SK-N-SH (cell line): ENCODE measurements at regions not wholly inside any gene's neighbourhood (a gene's known extent, or its start where the extent isn't known, plus 50 kb on each side); places are given as distances from the start of the nearest gene placed in this dataset.

Experiments used
- CTCF ChIA-PET: fragments of 300-600, 350-600 bp; formaldehyde crosslinking; extraction: SDS; loops from one replicate; lab custom pipeline; 2021; lab: Yijun Ruan, JAX
- POLR2A ChIA-PET: fragments of 350-600 bp; sonication (Branson Sonifier 250); formaldehyde crosslinking; extraction: SDS; loops from one replicate; lab custom pipeline; 2020; ENCODE audit warnings: antibody characterized with exemption, inconsistent platforms; lab: Yijun Ruan, JAX
- DNase-seq: peaks from one replicate; pipeline ENCODE4 v3.0.0; 2012
- H2AFZ ChIP-seq: fragments of 200-600 bp; sonication (generic); 2 replicates; pipeline ENCODE4 v1.8.1; 2016; ENCODE audit warnings: antibody characterized with exemption, mild to moderate bottlenecking, low read depth
- H3F3A ChIP-seq: fragments of 200-600 bp; sonication (generic); replicated peaks from 2 replicates; pipeline ENCODE3; 2016; ENCODE audit warnings: antibody characterized with exemption, mild to moderate bottlenecking; ENCODE audit not compliant: insufficient read depth
- H3K27ac ChIP-seq, 2 experiments: fragments of 200-500 bp in 1 of 2; fragments of 200-600 bp in 1 of 2; sonication (Bioruptor generic) in 1 of 2; sonication (generic), shearing (Covaris generic) in 1 of 2; 2 replicates each; pipeline versions ENCODE4 v1.5.1 to v1.6.1; 2014 to 2016; ENCODE audit warnings: low read depth in 2 of 2, inconsistent platforms in 1 of 2, low read length in 1 of 2, mild to moderate bottlenecking in 1 of 2, mixed read lengths in 1 of 2
- H3K27me3 ChIP-seq: fragments of 200-600 bp; sonication (generic), shearing (Covaris generic); 2 replicates; pipeline ENCODE4 v1.6.1; 2016; ENCODE audit warnings: mixed run types; ENCODE audit not compliant: insufficient read depth
- H3K36me3 ChIP-seq, 2 experiments: fragments of 200-500 bp in 1 of 2; fragments of 200-600 bp in 1 of 2; sonication (Bioruptor generic) in 1 of 2; sonication (generic) in 1 of 2; replicated peaks in 1 of 2; 2 replicates each; pipeline versions ENCODE3 to v1.5.1; 2014 to 2016; ENCODE audit warnings: low read length in 1 of 2, mild to moderate bottlenecking in 1 of 2; ENCODE audit not compliant: insufficient read depth in 2 of 2, control insufficient read depth in 1 of 2
- H3K4me1 ChIP-seq, 2 experiments: fragments of 200-500 bp in 1 of 2; fragments of 200-600 bp in 1 of 2; sonication (Bioruptor generic) in 1 of 2; sonication (generic), shearing (Covaris generic) in 1 of 2; 2 replicates each; pipeline versions ENCODE4 v1.5.1 to v1.6.1; 2014 to 2016; ENCODE audit warnings: low read depth in 1 of 2, low read length in 1 of 2, mixed run types in 1 of 2; ENCODE audit not compliant: insufficient read depth in 2 of 2, control insufficient read depth in 1 of 2
- H3K4me2 ChIP-seq: fragments of 200-600 bp; sonication (generic), shearing (Covaris generic); 2 replicates; pipeline ENCODE4 v1.6.1; 2017; ENCODE audit warnings: mixed run types
- H3K4me3 ChIP-seq, 2 experiments: fragments of 200-500 bp in 1 of 2; fragments of 200-600 bp in 1 of 2; sonication (Bioruptor generic) in 1 of 2; sonication (generic), shearing (Covaris generic) in 1 of 2; 2 replicates each; pipeline versions ENCODE4 v1.5.1 to v1.8.1; 2014 to 2016; ENCODE audit warnings: low read depth in 2 of 2, inconsistent platforms in 1 of 2, low read length in 1 of 2, mild to moderate bottlenecking in 1 of 2, mixed read lengths in 1 of 2, moderate library complexity in 1 of 2
- H3K79me2 ChIP-seq: fragments of 200-600 bp; sonication (generic); 2 replicates; pipeline ENCODE4 v1.8.1; 2017; ENCODE audit warnings: mild to moderate bottlenecking; ENCODE audit not compliant: insufficient read depth
- H3K9ac ChIP-seq: fragments of 200-600 bp; sonication (generic); 2 replicates; pipeline ENCODE4 v1.6.1; 2017; ENCODE audit warnings: mixed run types
- H3K9me2 ChIP-seq: fragments of 200-600 bp; sonication (generic); 2 replicates; pipeline ENCODE4 v1.6.1; 2017; ENCODE audit warnings: mixed run types
- H3K9me3 ChIP-seq: fragments of 200-600 bp; sonication (generic); 2 replicates; pipeline ENCODE4 v1.6.1; 2017; ENCODE audit warnings: mixed run types, mild to moderate bottlenecking, moderate library complexity
- H4K20me1 ChIP-seq: fragments of 200-600 bp; sonication (generic); 2 replicates; pipeline ENCODE4 v1.6.1; 2017; ENCODE audit warnings: mild to moderate bottlenecking, mixed run types; ENCODE audit not compliant: insufficient read depth
- EZH2phosphoT487 ChIP-seq: fragments of 200-600 bp; sonication (generic); IDR thresholded peaks from 2 replicates; pipeline ENCODE4 v1.6.1; 2017; ENCODE audit warnings: low read depth, mixed run types, mild to moderate bottlenecking, antibody characterized with exemption, moderate library complexity, borderline replicate concordance
- FOXJ3 ChIP-seq: sonication (generic); formaldehyde crosslinking; IDR thresholded peaks from 2 replicates; pipeline ENCODE4 v1.5.1; 2020; ENCODE audit warnings: mild to moderate bottlenecking, missing genetic modification reagents
- GABPA ChIP-seq: IDR thresholded peaks from 2 replicates; pipeline ENCODE4 v1.4.0; 2012; ENCODE audit warnings: low read depth, mild to moderate bottlenecking
- GATA2 ChIP-seq: sonication (generic); formaldehyde crosslinking; IDR thresholded peaks from 2 replicates; pipeline ENCODE4 v1.5.0; 2020; ENCODE audit warnings: mild to moderate bottlenecking, missing genetic modification reagents
- MEF2A ChIP-seq: IDR thresholded peaks from 2 replicates; pipeline ENCODE4 v1.4.0; 2012; ENCODE audit warnings: low read depth, borderline replicate concordance
- MXI1 ChIP-seq: IDR thresholded peaks from 2 replicates; pipeline ENCODE4 v1.6.1; 2012; ENCODE audit warnings: mild to moderate bottlenecking, low read depth, low read length, improper control_type of control experiment
- PBX3 ChIP-seq: IDR thresholded peaks from 2 replicates; pipeline ENCODE4; 2012
- POLR2AphosphoS5 ChIP-seq: IDR thresholded peaks from 2 replicates; pipeline ENCODE4 v1.6.1; 2012; ENCODE audit warnings: low read depth, low read length
- RAD21 ChIP-seq: IDR thresholded peaks from 2 replicates; pipeline ENCODE4 v1.6.1; 2012; ENCODE audit warnings: mild to moderate bottlenecking, low read length
- RCOR1 ChIP-seq: fragments of 150-350 bp; IDR thresholded peaks from 2 replicates; pipeline ENCODE4 v1.6.1; 2017; ENCODE audit warnings: antibody characterized with exemption, low read length
- RFX5 ChIP-seq: IDR thresholded peaks from 2 replicates; pipeline ENCODE4 v1.6.1; 2012; ENCODE audit warnings: mild to moderate bottlenecking, improper control_type of control experiment, low read length
- TAF1 ChIP-seq: IDR thresholded peaks from 2 replicates; pipeline ENCODE4 v1.6.1; 2012; ENCODE audit warnings: low read depth, mild to moderate bottlenecking, low read length, moderate library complexity, borderline replicate concordance
- YY1 ChIP-seq: IDR thresholded peaks from 2 replicates; pipeline ENCODE4 v1.4.0; 2012; ENCODE audit warnings: low read depth, mild to moderate bottlenecking
- WGBS: methylation state at CpG from one replicate; pipeline ENCODE4 v1.1.6; 2017; ENCODE audit warnings: low lambda C conversion rate; 5-methylcytosine and 5-hydroxymethylcytosine counted together
- TF ChIP-seq, protein P1 (sequence below): IDR thresholded peaks from 2 replicates; pipeline ENCODE4 v1.4.0; 2012; ENCODE audit warnings: low read depth, borderline replicate concordance
- TF ChIP-seq, protein P2 (sequence below): IDR thresholded peaks from 2 replicates; pipeline ENCODE4 v1.6.1; 2012; ENCODE audit warnings: mild to moderate bottlenecking, low read depth, low read length, moderate library complexity
- TF ChIP-seq, protein P3 (sequence below): fragments of 150-350 bp; IDR thresholded peaks from 2 replicates; pipeline ENCODE4 v1.6.1; 2017; ENCODE audit warnings: antibody characterized with exemption, low read length, low read depth, borderline replicate concordance
- TF ChIP-seq, protein P4 (sequence below): IDR thresholded peaks from 2 replicates; pipeline ENCODE4 v1.4.0; 2012; ENCODE audit warnings: low read depth, borderline replicate concordance

- H2AFZ ChIP-seq = no peak overlapping the region
- no peaks in the 10 kb centered on the region for H3K27me3 ChIP-seq
- no peaks in the 10 kb centered on the region for H4K20me1 ChIP-seq
- no peak overlapping the region for H3K9ac ChIP-seq
- TF ChIP-seq, protein P1, sequence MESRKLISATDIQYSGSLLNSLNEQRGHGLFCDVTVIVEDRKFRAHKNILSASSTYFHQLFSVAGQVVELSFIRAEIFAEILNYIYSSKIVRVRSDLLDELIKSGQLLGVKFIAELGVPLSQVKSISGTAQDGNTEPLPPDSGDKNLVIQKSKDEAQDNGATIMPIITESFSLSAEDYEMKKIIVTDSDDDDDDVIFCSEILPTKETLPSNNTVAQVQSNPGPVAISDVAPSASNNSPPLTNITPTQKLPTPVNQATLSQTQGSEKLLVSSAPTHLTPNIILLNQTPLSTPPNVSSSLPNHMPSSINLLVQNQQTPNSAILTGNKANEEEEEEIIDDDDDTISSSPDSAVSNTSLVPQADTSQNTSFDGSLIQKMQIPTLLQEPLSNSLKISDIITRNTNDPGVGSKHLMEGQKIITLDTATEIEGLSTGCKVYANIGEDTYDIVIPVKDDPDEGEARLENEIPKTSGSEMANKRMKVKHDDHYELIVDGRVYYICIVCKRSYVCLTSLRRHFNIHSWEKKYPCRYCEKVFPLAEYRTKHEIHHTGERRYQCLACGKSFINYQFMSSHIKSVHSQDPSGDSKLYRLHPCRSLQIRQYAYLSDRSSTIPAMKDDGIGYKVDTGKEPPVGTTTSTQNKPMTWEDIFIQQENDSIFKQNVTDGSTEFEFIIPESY = no peak
- TF ChIP-seq, protein P2, sequence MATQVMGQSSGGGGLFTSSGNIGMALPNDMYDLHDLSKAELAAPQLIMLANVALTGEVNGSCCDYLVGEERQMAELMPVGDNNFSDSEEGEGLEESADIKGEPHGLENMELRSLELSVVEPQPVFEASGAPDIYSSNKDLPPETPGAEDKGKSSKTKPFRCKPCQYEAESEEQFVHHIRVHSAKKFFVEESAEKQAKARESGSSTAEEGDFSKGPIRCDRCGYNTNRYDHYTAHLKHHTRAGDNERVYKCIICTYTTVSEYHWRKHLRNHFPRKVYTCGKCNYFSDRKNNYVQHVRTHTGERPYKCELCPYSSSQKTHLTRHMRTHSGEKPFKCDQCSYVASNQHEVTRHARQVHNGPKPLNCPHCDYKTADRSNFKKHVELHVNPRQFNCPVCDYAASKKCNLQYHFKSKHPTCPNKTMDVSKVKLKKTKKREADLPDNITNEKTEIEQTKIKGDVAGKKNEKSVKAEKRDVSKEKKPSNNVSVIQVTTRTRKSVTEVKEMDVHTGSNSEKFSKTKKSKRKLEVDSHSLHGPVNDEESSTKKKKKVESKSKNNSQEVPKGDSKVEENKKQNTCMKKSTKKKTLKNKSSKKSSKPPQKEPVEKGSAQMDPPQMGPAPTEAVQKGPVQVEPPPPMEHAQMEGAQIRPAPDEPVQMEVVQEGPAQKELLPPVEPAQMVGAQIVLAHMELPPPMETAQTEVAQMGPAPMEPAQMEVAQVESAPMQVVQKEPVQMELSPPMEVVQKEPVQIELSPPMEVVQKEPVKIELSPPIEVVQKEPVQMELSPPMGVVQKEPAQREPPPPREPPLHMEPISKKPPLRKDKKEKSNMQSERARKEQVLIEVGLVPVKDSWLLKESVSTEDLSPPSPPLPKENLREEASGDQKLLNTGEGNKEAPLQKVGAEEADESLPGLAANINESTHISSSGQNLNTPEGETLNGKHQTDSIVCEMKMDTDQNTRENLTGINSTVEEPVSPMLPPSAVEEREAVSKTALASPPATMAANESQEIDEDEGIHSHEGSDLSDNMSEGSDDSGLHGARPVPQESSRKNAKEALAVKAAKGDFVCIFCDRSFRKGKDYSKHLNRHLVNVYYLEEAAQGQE = no peak
- TF ChIP-seq EZH2phosphoT487 = no peak
- TF ChIP-seq, protein P3, sequence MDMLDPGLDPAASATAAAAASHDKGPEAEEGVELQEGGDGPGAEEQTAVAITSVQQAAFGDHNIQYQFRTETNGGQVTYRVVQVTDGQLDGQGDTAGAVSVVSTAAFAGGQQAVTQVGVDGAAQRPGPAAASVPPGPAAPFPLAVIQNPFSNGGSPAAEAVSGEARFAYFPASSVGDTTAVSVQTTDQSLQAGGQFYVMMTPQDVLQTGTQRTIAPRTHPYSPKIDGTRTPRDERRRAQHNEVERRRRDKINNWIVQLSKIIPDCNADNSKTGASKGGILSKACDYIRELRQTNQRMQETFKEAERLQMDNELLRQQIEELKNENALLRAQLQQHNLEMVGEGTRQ = no peak
- TF ChIP-seq RCOR1 = no peak
- no peak for TF ChIP-seq YY1
- TF ChIP-seq, protein P4, sequence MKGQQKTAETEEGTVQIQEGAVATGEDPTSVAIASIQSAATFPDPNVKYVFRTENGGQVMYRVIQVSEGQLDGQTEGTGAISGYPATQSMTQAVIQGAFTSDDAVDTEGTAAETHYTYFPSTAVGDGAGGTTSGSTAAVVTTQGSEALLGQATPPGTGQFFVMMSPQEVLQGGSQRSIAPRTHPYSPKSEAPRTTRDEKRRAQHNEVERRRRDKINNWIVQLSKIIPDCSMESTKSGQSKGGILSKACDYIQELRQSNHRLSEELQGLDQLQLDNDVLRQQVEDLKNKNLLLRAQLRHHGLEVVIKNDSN = no peak
- TF ChIP-seq, all 33 proteins: peak for 0
- Histone ChIP-seq H3K79me2 (no peaks in the 10 kb centered on the region), H3K9me3 (no peaks in the 10 kb centered on the region), H3K27ac (no peak overlapping the region), H3K4me2 (no peak overlapping the region), H3K36me3 (no peaks in the 10 kb centered on the region), H3F3A (no peaks in the 10 kb centered on the region), H3K9me2 (no peaks in the 10 kb centered on the region), H3K4me3 (no peak overlapping the region), H3K4me1 (peaks cover 0 to 3% of the 10 kb centered on the region in 2 experiments; a peak in 1 of 4 replicates)
- WGBS = 46% methylated on average over 2 of the region's 4 CpGs
- ChIA-PET POLR2A (no interaction called here), CTCF (no interaction called here)
- no peak for DNase-seq
Measured at GRCh38 chr3:40621252-40621651, 96.5 kb downstream of the ZNF621 start.

DNA sequence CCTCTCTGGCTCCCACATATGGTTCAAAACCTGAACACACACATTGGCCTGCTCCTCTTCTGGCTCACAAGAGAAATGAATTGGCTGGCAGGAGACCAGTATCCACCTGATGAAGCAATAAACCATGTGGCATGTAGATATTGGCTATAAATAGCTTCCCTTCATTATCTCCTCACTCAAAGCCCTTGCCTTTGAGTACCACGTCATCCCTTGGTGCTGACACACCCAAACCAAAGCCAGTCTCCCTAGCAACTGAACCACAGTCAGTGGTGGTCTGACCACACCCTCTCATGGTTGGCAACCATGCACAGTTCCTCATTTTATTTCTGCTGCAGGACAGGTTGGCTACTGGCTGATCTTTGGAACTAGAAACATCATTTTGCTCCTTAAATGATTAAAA lies 98.8 kb downstream of the ZNF621 start:
- no peak overlapping the region for H3K9ac ChIP-seq
- no peaks in the 10 kb centered on the region for H3K79me2 ChIP-seq
- no peaks in the 10 kb centered on the region for H3F3A ChIP-seq
- H3K27ac ChIP-seq = no peak overlapping the region
- no peaks in the 10 kb centered on the region; a peak in 1 of 4 replicates for H3K4me1 ChIP-seq
- no peaks in the 10 kb centered on the region for H3K27me3 ChIP-seq
- no peaks in the 10 kb centered on the region for H4K20me1 ChIP-seq
- no peaks in the 10 kb centered on the region for H3K36me3 ChIP-seq
- H3K9me2 ChIP-seq = no peaks in the 10 kb centered on the region
- no peak overlapping the region for H3K4me2 ChIP-seq
- TF ChIP-seq GABPA (no peak), TAF1 (no peak), MEF2A (no peak), RAD21 (no peak), MXI1 (no peak), PBX3 (no peak), RFX5 (no peak), GATA2 (CRISPR knock-in tag) (no peak), POLR2AphosphoS5 (no peak), FOXJ3 (CRISPR knock-in tag) (no peak)
- no peaks in the 10 kb centered on the region for H3K9me3 ChIP-seq
- no peak for DNase-seq
- 0% methylated on average over 1 of the region's 1 CpG for WGBS
- ChIA-PET CTCF (no interaction called here), POLR2A (no interaction called here)
- no peak overlapping the region for H3K4me3 ChIP-seq
- H2AFZ ChIP-seq = no peak overlapping the region
